Adrenal gland (tissue), 9 donors: ENCODE measurements at regions not wholly inside any gene's neighbourhood (a gene's known extent, or its start where the extent isn't known, plus 50 kb on each side); places are given as distances from the start of the nearest gene placed in this dataset.

Source experiments
- DNase-seq, 7 donors: peaks; one replicate each; pipeline ENCODE4 v3.0.0-alpha.2; 2019 to 2020
- H3K27ac ChIP-seq, 5 donors: fragments of 200-600 bp; sonication (generic) in 4 of 5; 1 replicate in 3 of 5; 2 replicates in 2 of 5; pipeline versions ENCODE4 v1.5.1 to v1.8.0; 2016 to 2020; ENCODE audit warnings: mild to moderate bottlenecking in 1 of 5
- H3K27me3 ChIP-seq: fragments of 200-600 bp; 2 replicates; pipeline ENCODE4 v1.8.0; 2021
- H3K36me3 ChIP-seq, 2 donors: fragments of 200-600 bp; replicated peaks in 1 of 2; 1 replicate in 1 of 2; 2 replicates in 1 of 2; pipeline versions ENCODE4 v1.5.1 to v1.8.0; 2018 to 2022
- H3K4me1 ChIP-seq, 2 donors: fragments of 200-600 bp; replicated peaks in 1 of 2; 1 replicate in 1 of 2; 2 replicates in 1 of 2; pipeline versions ENCODE4 v1.5.1 to v1.8.0; 2018 to 2021
- H3K4me3 ChIP-seq, 4 donors: fragments of 200-600 bp; sonication (generic) in 3 of 4; one replicate each; pipeline ENCODE4 v1.5.1; 2016 to 2018
- H3K9me3 ChIP-seq, 3 donors: fragments of 200-600 bp; sonication (generic) in 1 of 3; replicated peaks in 1 of 3; 1 replicate in 2 of 3; 2 replicates in 1 of 3; pipeline versions ENCODE4 v1.5.1 to v1.8.0; 2016 to 2021
- CTCF ChIP-seq, 6 experiments: fragments of 450-650 bp in 4 of 6; fragments of 200-600 bp in 2 of 6; sonication (generic) in 1 of 6; IDR thresholded peaks; 1 replicate in 5 of 6; 2 replicates in 1 of 6; pipeline versions ENCODE4 v1.5.1 to v1.8.0; 2016 to 2021; ENCODE audit warnings: antibody characterized with exemption in 6 of 6, mild to moderate bottlenecking in 2 of 6, moderate library complexity in 1 of 6
- POLR2A ChIP-seq, 2 donors: fragments of 450-650 bp; IDR thresholded peaks; one replicate each; pipeline ENCODE4 v1.6.1; 2017; ENCODE audit warnings: antibody characterized with exemption in 2 of 2, mild to moderate bottlenecking in 2 of 2, moderate library complexity in 1 of 2
- WGBS, 4 donors: extraction: QIAGEN DNeasy Blood & Tissue Kit in 2 of 4; methylation state at CpG; one replicate each; pipeline versions ENCODE4 v1.1.5 to v1.1.7; 2013 to 2017; 5-methylcytosine and 5-hydroxymethylcytosine counted together
- intact Hi-C, 2 donors: fragments of 100-400 bp; cut with DNase I; formaldehyde crosslinking; loops; one replicate each; pipeline versions ENCODE4 v1.14.1 to v1.15.0; 2022 to 2023
- donor health status: healthy with polysubstance abuse.
- donor health status: Bipolar disorder and iron deficiency.
- donor health status: DM: yes; HTN: yes; CAD: no.
- donor health status: DM: no; HTN: no; CAD: no.
- donor health status: DM: no; HTN: no; CAD: no.

GRCh38 chr15:54960266-54960665, 236.5 kb downstream of the RSL24D1 start:
- H3K27ac ChIP-seq: no peak overlapping the region

GRCh38 chr15:54941417-54941816, 255.3 kb downstream of the RSL24D1 start:
- no peak for DNase-seq
- intact Hi-C loops: no loop called here
- H3K27ac ChIP-seq: no peak overlapping the region
- WGBS, 4 donors: 51 to 59% (median 52%) methylated on average over 3 of the region's 3 CpGs
- H3K4me1 ChIP-seq: no peaks in the 10 kb centered on the region
- H3K4me3 ChIP-seq: no peak overlapping the region
- H3K27me3 ChIP-seq: no peaks in the 10 kb centered on the region
- H3K36me3 ChIP-seq: no peaks in the 10 kb centered on the region
- TF ChIP-seq CTCF (IDR thresholded peaks at IDR 0.05) (no peak), POLR2A (IDR thresholded peaks at IDR 0.05) (no peak)
- no peaks in the 10 kb centered on the region for H3K9me3 ChIP-seq

More at GRCh38 chr15:54960266-54960665, 236.5 kb downstream of the RSL24D1 start:
- 61 to 76% (median 71%) methylated on average over 2 of the region's 2 CpGs for WGBS, 4 donors
- H3K4me3 ChIP-seq: no peak overlapping the region
- H3K36me3 ChIP-seq: no peaks in the 10 kb centered on the region
- TF ChIP-seq CTCF (IDR thresholded peaks at IDR 0.05) (no peak), POLR2A (IDR thresholded peaks at IDR 0.05) (no peak)
- no peaks in the 10 kb centered on the region for H3K9me3 ChIP-seq
- intact Hi-C loops: no loop called here
- DNase-seq: no peak
- no peaks in the 10 kb centered on the region for H3K27me3 ChIP-seq
- H3K4me1 ChIP-seq: no peaks in the 10 kb centered on the region

GRCh38 chr15:54917312-54917711, 279.4 kb downstream of the RSL24D1 start:
- Histone ChIP-seq H3K4me1 (no peaks in the 10 kb centered on the region), H3K27ac (no peak overlapping the region), H3K4me3 (no peak overlapping the region), H3K9me3 (no peaks in the 10 kb centered on the region), H3K27me3 (no peaks in the 10 kb centered on the region), H3K36me3 (no peaks in the 10 kb centered on the region)
- intact Hi-C loops: no loop called here
- TF ChIP-seq POLR2A (IDR thresholded peaks at IDR 0.05): no peak
- TF ChIP-seq CTCF (IDR thresholded peaks at IDR 0.05): no peak
- 23 to 83% (median 58%) methylated on average over 1 of the region's 1 CpG for WGBS, 4 donors
- DNase-seq: no peak

- no peak for DNase-seq
- Histone ChIP-seq H3K4me3 (no peak overlapping the region), H3K36me3 (no peaks in the 10 kb centered on the region), H3K9me3 (no peaks in the 10 kb centered on the region), H3K27ac (no peak overlapping the region), H3K4me1 (no peaks in the 10 kb centered on the region), H3K27me3 (no peaks in the 10 kb centered on the region)
- TF ChIP-seq CTCF (IDR thresholded peaks at IDR 0.05) (no peak), POLR2A (IDR thresholded peaks at IDR 0.05) (no peak)
- intact Hi-C loops: no loop called here
These were observed 281.4 kb downstream of the RSL24D1 start for GRCh38 chr15:54915380-54915779.
